BLaER1 (cell line): ENCODE measurements at regions not wholly inside any gene's neighbourhood (a gene's known extent, or its start where the extent isn't known, plus 50 kb on each side); places are given as distances from the start of the nearest gene placed in this dataset.

Experiments used
- H3K27ac ChIP-seq: shearing (Covaris generic); formaldehyde crosslinking; 2 replicates; pipeline ENCODE4 v1.8.1; 2022
- H3K27me3 ChIP-seq: shearing (Covaris generic); formaldehyde crosslinking; 2 replicates; pipeline ENCODE4 v1.8.1; 2022
- H3K36me3 ChIP-seq: shearing (Covaris generic); formaldehyde crosslinking; 2 replicates; pipeline ENCODE4 v1.8.1; 2022
- H3K4me1 ChIP-seq: shearing (Covaris generic); formaldehyde crosslinking; 2 replicates; pipeline ENCODE4 v1.8.1; 2022
- H3K4me2 ChIP-seq: shearing (Covaris generic); formaldehyde crosslinking; 2 replicates; pipeline ENCODE4 v1.8.1; 2022
- H3K4me3 ChIP-seq: shearing (Covaris generic); formaldehyde crosslinking; 2 replicates; pipeline ENCODE4 v1.8.1; 2022
- H3K9ac ChIP-seq: shearing (Covaris generic); formaldehyde crosslinking; 2 replicates; pipeline ENCODE4 v1.8.1; 2022
- H3K9me3 ChIP-seq: shearing (Covaris generic); formaldehyde crosslinking; 2 replicates; pipeline ENCODE4 v1.8.1; 2022
- H4K20me1 ChIP-seq: shearing (Covaris generic); formaldehyde crosslinking; 2 replicates; pipeline ENCODE4 v1.8.1; 2022
- Cebpa-rat ChIP-seq: shearing (Covaris generic); IDR thresholded peaks from 2 replicates; pipeline ENCODE4 v1.8.1; 2022

- Histone ChIP-seq H3K36me3 (no peaks in the 10 kb centered on the region), H3K4me3 (no peak overlapping the region), H3K9me3 (no peaks in the 10 kb centered on the region), H3K4me2 (no peak overlapping the region), H3K9ac (no peak overlapping the region), H3K4me1 (0 out of 2 replicates have a peak, but pooled peaks cover 4% of the 10 kb centered on the region), H4K20me1 (no peaks in the 10 kb centered on the region), H3K27ac (no peak overlapping the region), H3K27me3 (no peaks in the 10 kb centered on the region)
- no peak for TF ChIP-seq Cebpa-rat
Measured at GRCh38 chr5:122547219-122547618, 227.7 kb upstream of the SNX2 start.

GRCh38 chr5:122547669-122548068 lies 227.2 kb upstream of the SNX2 start:
- Histone ChIP-seq H3K9ac (no peak overlapping the region), H3K4me1 (0 out of 2 replicates have a peak, but pooled peaks cover 4% of the 10 kb centered on the region), H3K27ac (no peak overlapping the region), H3K4me3 (no peak overlapping the region), H4K20me1 (no peaks in the 10 kb centered on the region), H3K9me3 (no peaks in the 10 kb centered on the region), H3K27me3 (no peaks in the 10 kb centered on the region), H3K36me3 (no peaks in the 10 kb centered on the region), H3K4me2 (no peak overlapping the region)
- TF ChIP-seq Cebpa-rat = no peak

GRCh38 chr5:122559676-122560075 lies 215.2 kb upstream of the SNX2 start:
- H3K27me3 ChIP-seq = no peaks in the 10 kb centered on the region
- H3K27ac ChIP-seq = no peak overlapping the region
- H3K4me3 ChIP-seq = no peak overlapping the region
- TF ChIP-seq Cebpa-rat = no peak
- H4K20me1 ChIP-seq = no peaks in the 10 kb centered on the region
- H3K9me3 ChIP-seq = peaks cover 3% of the 10 kb centered on the region; the same call in 1 of the 2 replicates
- no peak overlapping the region for H3K4me2 ChIP-seq
- no peak overlapping the region for H3K9ac ChIP-seq
- H3K36me3 ChIP-seq = no peaks in the 10 kb centered on the region
- no peaks in the 10 kb centered on the region for H3K4me1 ChIP-seq

GRCh38 chr5:122561209-122561608 lies 213.7 kb upstream of the SNX2 start:
- Histone ChIP-seq H3K4me1 (no peaks in the 10 kb centered on the region), H3K4me3 (no peak overlapping the region), H4K20me1 (no peaks in the 10 kb centered on the region), H3K36me3 (no peaks in the 10 kb centered on the region), H3K27me3 (no peaks in the 10 kb centered on the region), H3K9ac (no peak overlapping the region), H3K4me2 (no peak overlapping the region), H3K27ac (no peak overlapping the region), H3K9me3 (peaks cover 3% of the 10 kb centered on the region; the same call in 1 of the 2 replicates)
- TF ChIP-seq Cebpa-rat = no peak

- Histone ChIP-seq H3K27me3 (no peaks in the 10 kb centered on the region), H3K4me1 (no peaks in the 10 kb centered on the region), H3K4me3 (no peak overlapping the region), H3K36me3 (no peaks in the 10 kb centered on the region), H3K9ac (no peak overlapping the region), H3K27ac (no peak overlapping the region), H4K20me1 (no peaks in the 10 kb centered on the region), H3K9me3 (no peaks in the 10 kb centered on the region), H3K4me2 (no peak overlapping the region)
- no peak for TF ChIP-seq Cebpa-rat
Measured at GRCh38 chr5:122565331-122565730, 209.5 kb upstream of the SNX2 start.

- Histone ChIP-seq H3K27ac (no peak overlapping the region), H3K4me3 (no peak overlapping the region), H4K20me1 (no peaks in the 10 kb centered on the region), H3K9ac (no peak overlapping the region), H3K4me1 (no peaks in the 10 kb centered on the region), H3K4me2 (no peak overlapping the region), H3K36me3 (no peaks in the 10 kb centered on the region), H3K9me3 (no peaks in the 10 kb centered on the region), H3K27me3 (no peaks in the 10 kb centered on the region)
- no peak for TF ChIP-seq Cebpa-rat
Measured at GRCh38 chr5:122576256-122577016, 198.4 kb upstream of the SNX2 start.

- H3K9ac ChIP-seq = no peak overlapping the region
- H3K9me3 ChIP-seq = no peaks in the 10 kb centered on the region
- no peak overlapping the region for H3K4me3 ChIP-seq
- H3K27ac ChIP-seq = no peak overlapping the region
- no peak for TF ChIP-seq Cebpa-rat
- H3K36me3 ChIP-seq = no peaks in the 10 kb centered on the region
- no peaks in the 10 kb centered on the region for H4K20me1 ChIP-seq
- peaks cover 19% of the 10 kb centered on the region for H3K4me1 ChIP-seq
- H3K27me3 ChIP-seq = no peaks in the 10 kb centered on the region
- H3K4me2 ChIP-seq = no peak overlapping the region
Measured at GRCh38 chr5:122581629-122582028, 193.3 kb upstream of the SNX2 start.

- H4K20me1 ChIP-seq = no peaks in the 10 kb centered on the region
- H3K9me3 ChIP-seq = no peaks in the 10 kb centered on the region
- peaks cover 19% of the 10 kb centered on the region for H3K4me1 ChIP-seq
- no peaks in the 10 kb centered on the region for H3K36me3 ChIP-seq
- peak overlapping the region; percentile 81 for H3K4me2 ChIP-seq
- no peak overlapping the region for H3K9ac ChIP-seq
- no peak overlapping the region for H3K27ac ChIP-seq
- no peaks in the 10 kb centered on the region for H3K27me3 ChIP-seq
- 0 out of 2 replicates have a peak overlapping the region, but pooled peaks have one; percentile 3 for H3K4me3 ChIP-seq
- no peak for TF ChIP-seq Cebpa-rat
Measured at GRCh38 chr5:122584411-122585300, 190.2 kb upstream of the SNX2 start.

- H3K4me1 ChIP-seq = peaks cover 19% of the 10 kb centered on the region
- TF ChIP-seq Cebpa-rat = no peak
Measured at GRCh38 chr5:122585371-122585770, 189.5 kb upstream of the SNX2 start.

GRCh38 chr5:122586351-122586750 lies 188.5 kb upstream of the SNX2 start:
- TF ChIP-seq Cebpa-rat = no peak
- Histone ChIP-seq H4K20me1 (no peaks in the 10 kb centered on the region), H3K4me3 (no peak overlapping the region), H3K27me3 (no peaks in the 10 kb centered on the region), H3K9me3 (no peaks in the 10 kb centered on the region), H3K9ac (no peak overlapping the region), H3K4me1 (peaks cover 19% of the 10 kb centered on the region), H3K27ac (no peak overlapping the region), H3K4me2 (no peak overlapping the region), H3K36me3 (no peaks in the 10 kb centered on the region)

More at GRCh38 chr5:122585371-122585770, 189.5 kb upstream of the SNX2 start:
- Histone ChIP-seq H4K20me1 (no peaks in the 10 kb centered on the region), H3K9ac (no peak overlapping the region), H3K9me3 (no peaks in the 10 kb centered on the region), H3K27ac (no peak overlapping the region), H3K36me3 (no peaks in the 10 kb centered on the region), H3K4me3 (no peak overlapping the region), H3K27me3 (no peaks in the 10 kb centered on the region), H3K4me2 (peak overlapping the region; percentile 81)
